Body of pancreas (tissue), 4 donors: ENCODE measurements at regions not wholly inside any gene's neighbourhood (a gene's known extent, or its start where the extent isn't known, plus 50 kb on each side); places are given as distances from the start of the nearest gene placed in this dataset.

Source experiments
- CTCF ChIP-seq, 7 experiments: fragments of 450-650 bp in 4 of 7; fragments of 200-600 bp in 3 of 7; sonication (generic) in 3 of 7; IDR thresholded peaks; one replicate each; pipeline ENCODE4 v1.5.1; 2016 to 2019; ENCODE audit warnings: antibody characterized with exemption in 7 of 7
- POLR2A ChIP-seq, 3 donors: fragments of 450-650 bp; IDR thresholded peaks; one replicate each; pipeline ENCODE4 v1.6.1; 2016; ENCODE audit warnings: antibody characterized with exemption in 3 of 3, mild to moderate bottlenecking in 2 of 3

- no peak for TF ChIP-seq POLR2A (IDR thresholded peaks at IDR 0.05)
- TF ChIP-seq CTCF (IDR thresholded peaks at IDR 0.05): no peak
These were observed 433.6 kb downstream of the AEBP2 start for GRCh38 chr12:19872621-19873540.
